ENCODE measurements at regions not wholly inside any gene's neighbourhood (a gene's known extent, or its start where the extent isn't known, plus 50 kb on each side); places are given as distances from the start of the nearest gene placed in this dataset.

DNA sequence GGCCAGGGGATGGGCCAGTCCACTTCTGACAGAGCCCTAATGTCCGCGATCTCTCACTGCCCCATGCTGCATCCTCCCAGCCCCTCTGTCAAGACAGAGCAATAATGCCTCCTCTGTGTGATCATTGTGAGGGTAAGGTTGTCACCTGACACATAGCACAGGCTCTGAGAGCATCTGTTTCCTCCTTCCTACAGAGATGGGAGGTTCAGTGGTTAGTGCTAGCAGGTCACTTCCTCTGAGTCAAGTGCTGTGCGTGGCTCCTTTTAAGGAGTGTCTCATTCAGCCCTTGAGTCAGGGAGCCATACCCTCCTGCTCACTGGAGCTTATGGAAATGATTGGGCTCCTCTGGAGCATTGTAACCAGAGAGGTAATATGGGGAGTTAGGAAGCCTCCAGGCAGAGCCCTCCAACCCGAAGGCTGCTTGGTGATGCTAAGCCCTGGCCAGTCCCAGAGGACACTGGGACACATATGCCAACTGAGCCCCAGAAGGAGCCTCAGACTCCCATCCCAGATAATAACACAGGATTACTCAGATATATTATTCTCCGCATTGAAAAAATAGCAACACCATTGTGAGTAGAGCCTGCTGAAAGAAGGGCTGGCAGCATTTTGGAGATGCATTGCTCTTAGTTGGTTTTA lies 189.0 kb downstream of the GALNT1 start:
- no peak for TF ChIP-seq EP300 (IDR thresholded peaks at IDR 0.05)
- no peak for TF ChIP-seq KDM1A (IDR thresholded peaks at IDR 0.05; ENCODE audit: low read depth)
- TF ChIP-seq MAX (IDR thresholded peaks at IDR 0.05): no peak
- TF ChIP-seq HOXB13 (CRISPR knock-in tag; IDR thresholded peaks at IDR 0.05; ENCODE audit: low read depth): no peak
- TF ChIP-seq RFX5 (IDR thresholded peaks at IDR 0.05): no peak
- TF ChIP-seq JUN (IDR thresholded peaks at IDR 0.05): no peak
- no peak for TF ChIP-seq JUNB (IDR thresholded peaks at IDR 0.05)
- no peak for TF ChIP-seq NFE2L2 (conservative IDR thresholded peaks at IDR 0.05; ENCODE audit: low read length)
- no peak for TF ChIP-seq HES2 (IDR thresholded peaks at IDR 0.05)
- no peak for TF ChIP-seq PHF8 (IDR thresholded peaks at IDR 0.05; ENCODE audit: borderline replicate concordance, low read depth)
- no peak for TF ChIP-seq RNF2 (IDR thresholded peaks at IDR 0.05; ENCODE audit: borderline replicate concordance, low read depth)
- CTCF ChIA-PET: interaction anchor here (1.0 to 1.2 kb wide), 2 partner anchors 9 to 14 kb away, joined by 3 read pairs; no protein-coding TSS in a partner anchor

GRCh38 chr18:35771172-35771571 lies 189.6 kb downstream of the GALNT1 start:
- no peak overlapping the region for H3K4me2 ChIP-seq
- DNase-seq (ENCODE audit: low read depth in 1 of 2, low spot score in 1 of 2): no peak
- ChIA-PET CTCF (interaction anchor here (1.0 kb wide), 1 partner anchor 10 kb away, joined by 3 read pairs; no protein-coding TSS in a partner anchor), POLR2A (no interaction called here)
- H3K4me3 ChIP-seq: no peak overlapping the region
- FAIRE-seq: no peak
- 22% methylated on average over 4 of the region's 4 CpGs for WGBS (ENCODE audit: missing lambda C conversion rate)
- no peaks in the 10 kb centered on the region for H3K4me1 ChIP-seq
- no peaks in the 10 kb centered on the region for H3K9me3 ChIP-seq
- TF ChIP-seq RAD21 (conservative IDR thresholded peaks at IDR 0.05 in 1 of 2, IDR thresholded peaks at IDR 0.05 in 1 of 2): no peak
- TF ChIP-seq, protein P1, sequence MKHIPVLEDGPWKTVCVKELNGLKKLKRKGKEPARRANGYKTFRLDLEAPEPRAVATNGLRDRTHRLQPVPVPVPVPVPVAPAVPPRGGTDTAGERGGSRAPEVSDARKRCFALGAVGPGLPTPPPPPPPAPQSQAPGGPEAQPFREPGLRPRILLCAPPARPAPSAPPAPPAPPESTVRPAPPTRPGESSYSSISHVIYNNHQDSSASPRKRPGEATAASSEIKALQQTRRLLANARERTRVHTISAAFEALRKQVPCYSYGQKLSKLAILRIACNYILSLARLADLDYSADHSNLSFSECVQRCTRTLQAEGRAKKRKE (CRISPR knock-in tag; IDR thresholded peaks at IDR 0.05; ENCODE audit: low read depth): no peak
- no peak for TF ChIP-seq NPAS2 (CRISPR knock-in tag; IDR thresholded peaks at IDR 0.05; ENCODE audit: borderline replicate concordance)
- TF ChIP-seq HOXB13 (CRISPR knock-in tag; IDR thresholded peaks at IDR 0.05; ENCODE audit: low read depth): no peak
- TF ChIP-seq ZC3H11A (IDR thresholded peaks at IDR 0.05): no peak
- no peak for TF ChIP-seq MYC (IDR thresholded peaks at IDR 0.05; ENCODE audit: borderline replicate concordance, low read length)
- no peak for TF ChIP-seq CHD2 (IDR thresholded peaks at IDR 0.05; ENCODE audit: low read length, partially characterized antibody)
- no peak for TF ChIP-seq RNF2 (IDR thresholded peaks at IDR 0.05; ENCODE audit: borderline replicate concordance, low read depth)
- TF ChIP-seq ZNF302 (CRISPR knock-in tag; IDR thresholded peaks at IDR 0.05): no peak
- TF ChIP-seq BCL3 (IDR thresholded peaks at IDR 0.05): no peak
- no peak for TF ChIP-seq ZFP36 (IDR thresholded peaks at IDR 0.05; ENCODE audit: borderline replicate concordance, partially characterized antibody)
- TF ChIP-seq, protein P2, sequence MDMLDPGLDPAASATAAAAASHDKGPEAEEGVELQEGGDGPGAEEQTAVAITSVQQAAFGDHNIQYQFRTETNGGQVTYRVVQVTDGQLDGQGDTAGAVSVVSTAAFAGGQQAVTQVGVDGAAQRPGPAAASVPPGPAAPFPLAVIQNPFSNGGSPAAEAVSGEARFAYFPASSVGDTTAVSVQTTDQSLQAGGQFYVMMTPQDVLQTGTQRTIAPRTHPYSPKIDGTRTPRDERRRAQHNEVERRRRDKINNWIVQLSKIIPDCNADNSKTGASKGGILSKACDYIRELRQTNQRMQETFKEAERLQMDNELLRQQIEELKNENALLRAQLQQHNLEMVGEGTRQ (IDR thresholded peaks at IDR 0.05): no peak
- TF ChIP-seq, protein P3, sequence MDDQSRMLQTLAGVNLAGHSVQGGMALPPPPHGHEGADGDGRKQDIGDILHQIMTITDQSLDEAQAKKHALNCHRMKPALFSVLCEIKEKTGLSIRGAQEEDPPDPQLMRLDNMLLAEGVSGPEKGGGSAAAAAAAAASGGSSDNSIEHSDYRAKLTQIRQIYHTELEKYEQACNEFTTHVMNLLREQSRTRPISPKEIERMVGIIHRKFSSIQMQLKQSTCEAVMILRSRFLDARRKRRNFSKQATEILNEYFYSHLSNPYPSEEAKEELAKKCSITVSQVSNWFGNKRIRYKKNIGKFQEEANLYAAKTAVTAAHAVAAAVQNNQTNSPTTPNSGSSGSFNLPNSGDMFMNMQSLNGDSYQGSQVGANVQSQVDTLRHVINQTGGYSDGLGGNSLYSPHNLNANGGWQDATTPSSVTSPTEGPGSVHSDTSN (IDR thresholded peaks at IDR 0.05): no peak
- no peak for TF ChIP-seq PHF8 (IDR thresholded peaks at IDR 0.05; ENCODE audit: borderline replicate concordance, low read depth)
- no peak for TF ChIP-seq ESRRA (IDR thresholded peaks at IDR 0.05; ENCODE audit: borderline replicate concordance, low read length)
- H3K27ac ChIP-seq: no peak overlapping the region
- no peak for ATAC-seq

More for the DNA sequence above, 189.0 kb downstream of the GALNT1 start:
- ATAC-seq (no peak), FAIRE-seq (no peak), DNase-seq (ENCODE audit: low read depth in 1 of 2, low spot score in 1 of 2) (no peak)
- Histone ChIP-seq H3K4me1 (no peaks in the 10 kb centered on the region), H3K27ac (no peak overlapping the region), H3K4me2 (no peak overlapping the region), H3K4me3 (no peak overlapping the region), H3K9me3 (no peaks in the 10 kb centered on the region)
- 38% methylated on average over 5 of the region's 5 CpGs for WGBS (ENCODE audit: missing lambda C conversion rate)
- POLR2A ChIA-PET: no interaction called here
